ENCODE measurements at regions not wholly inside any gene's neighbourhood (a gene's known extent, or its start where the extent isn't known, plus 50 kb on each side); places are given as distances from the start of the nearest gene placed in this dataset.

DNA sequence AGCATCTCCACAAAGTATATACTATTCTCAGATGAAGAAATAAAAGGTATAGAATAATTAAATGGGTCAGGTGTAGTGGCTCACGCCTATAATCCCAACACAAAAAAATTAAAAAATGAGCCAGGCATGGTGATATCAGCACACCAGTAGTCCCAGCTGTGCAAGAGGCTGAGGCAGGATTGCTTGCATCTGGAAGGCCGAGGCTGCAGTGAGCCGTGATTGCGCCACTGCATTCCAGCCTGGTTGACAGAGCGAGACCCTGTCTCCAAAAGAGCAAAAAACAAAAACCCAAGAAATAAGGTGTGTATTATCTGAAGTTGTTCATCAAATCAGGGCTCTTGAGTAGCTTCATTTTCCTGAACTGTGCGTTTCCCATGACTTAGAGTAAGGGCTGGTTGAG, 83.2 kb upstream of the MYO10 start (continued):
- TF ChIP-seq, protein P1, sequence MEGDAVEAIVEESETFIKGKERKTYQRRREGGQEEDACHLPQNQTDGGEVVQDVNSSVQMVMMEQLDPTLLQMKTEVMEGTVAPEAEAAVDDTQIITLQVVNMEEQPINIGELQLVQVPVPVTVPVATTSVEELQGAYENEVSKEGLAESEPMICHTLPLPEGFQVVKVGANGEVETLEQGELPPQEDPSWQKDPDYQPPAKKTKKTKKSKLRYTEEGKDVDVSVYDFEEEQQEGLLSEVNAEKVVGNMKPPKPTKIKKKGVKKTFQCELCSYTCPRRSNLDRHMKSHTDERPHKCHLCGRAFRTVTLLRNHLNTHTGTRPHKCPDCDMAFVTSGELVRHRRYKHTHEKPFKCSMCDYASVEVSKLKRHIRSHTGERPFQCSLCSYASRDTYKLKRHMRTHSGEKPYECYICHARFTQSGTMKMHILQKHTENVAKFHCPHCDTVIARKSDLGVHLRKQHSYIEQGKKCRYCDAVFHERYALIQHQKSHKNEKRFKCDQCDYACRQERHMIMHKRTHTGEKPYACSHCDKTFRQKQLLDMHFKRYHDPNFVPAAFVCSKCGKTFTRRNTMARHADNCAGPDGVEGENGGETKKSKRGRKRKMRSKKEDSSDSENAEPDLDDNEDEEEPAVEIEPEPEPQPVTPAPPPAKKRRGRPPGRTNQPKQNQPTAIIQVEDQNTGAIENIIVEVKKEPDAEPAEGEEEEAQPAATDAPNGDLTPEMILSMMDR (IDR thresholded peaks at IDR 0.05) = no peak
- TF ChIP-seq TCF12 (IDR thresholded peaks at IDR 0.05) (no peak), FOSL2 (IDR thresholded peaks at IDR 0.05; ENCODE audit: borderline replicate concordance, low read depth) (no peak), FOXJ3 (CRISPR knock-in tag; IDR thresholded peaks at IDR 0.05) (no peak), YY1 (IDR thresholded peaks at IDR 0.05; ENCODE audit: low read depth) (no peak), EZH2phosphoT487 (IDR thresholded peaks at IDR 0.05; ENCODE audit: borderline replicate concordance, low read depth) (no peak)

DNA sequence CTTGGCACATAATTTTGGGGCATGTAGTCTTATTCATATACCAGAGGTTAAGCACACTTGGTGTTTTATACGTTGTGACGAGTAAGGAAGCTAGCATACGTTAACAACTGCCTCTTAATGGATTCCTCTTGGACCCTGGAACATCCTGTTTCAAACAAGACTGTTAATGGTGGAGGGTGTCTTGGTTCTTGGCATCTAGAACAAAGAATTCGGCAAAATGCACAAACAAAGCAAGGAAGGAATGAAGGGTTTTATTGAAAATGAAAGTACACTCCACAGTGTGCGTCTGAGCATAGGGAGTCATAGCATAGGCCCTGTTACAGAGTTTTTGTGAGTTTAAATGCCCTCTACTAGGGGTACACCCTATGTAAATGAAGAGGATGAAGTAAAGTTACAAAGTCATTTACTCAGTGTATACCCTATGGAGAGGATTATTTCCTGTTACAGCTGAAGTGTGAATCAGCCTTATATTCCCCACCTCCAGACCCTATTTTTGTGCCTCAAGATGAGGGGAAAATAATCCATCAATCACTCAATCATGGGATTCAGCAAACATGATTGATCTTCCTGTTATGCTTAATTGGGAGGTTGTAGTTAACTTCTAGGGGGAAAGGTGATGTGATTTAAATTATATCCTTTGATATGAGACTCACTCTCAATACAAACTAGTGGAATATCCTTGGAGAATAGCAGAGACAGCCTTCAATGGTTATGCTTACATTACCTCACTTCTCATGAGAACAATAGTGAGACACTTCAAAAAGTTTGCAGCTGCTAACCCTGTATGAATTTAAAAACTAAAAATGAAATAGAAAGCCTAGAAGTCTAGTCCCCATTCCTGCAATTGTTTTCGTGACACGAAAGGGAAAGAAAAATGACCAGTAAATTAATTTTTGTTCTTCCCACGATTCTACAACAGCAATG, 84.9 kb upstream of the MYO10 start:
- TF ChIP-seq SIN3A (IDR thresholded peaks at IDR 0.05; ENCODE audit: borderline replicate concordance, low read depth, low read length) = no peak
- no peak for TF ChIP-seq JUND (IDR thresholded peaks at IDR 0.05)
- TF ChIP-seq NFIC (IDR thresholded peaks at IDR 0.05; ENCODE audit: borderline replicate concordance) = no peak
- TF ChIP-seq, protein P2, sequence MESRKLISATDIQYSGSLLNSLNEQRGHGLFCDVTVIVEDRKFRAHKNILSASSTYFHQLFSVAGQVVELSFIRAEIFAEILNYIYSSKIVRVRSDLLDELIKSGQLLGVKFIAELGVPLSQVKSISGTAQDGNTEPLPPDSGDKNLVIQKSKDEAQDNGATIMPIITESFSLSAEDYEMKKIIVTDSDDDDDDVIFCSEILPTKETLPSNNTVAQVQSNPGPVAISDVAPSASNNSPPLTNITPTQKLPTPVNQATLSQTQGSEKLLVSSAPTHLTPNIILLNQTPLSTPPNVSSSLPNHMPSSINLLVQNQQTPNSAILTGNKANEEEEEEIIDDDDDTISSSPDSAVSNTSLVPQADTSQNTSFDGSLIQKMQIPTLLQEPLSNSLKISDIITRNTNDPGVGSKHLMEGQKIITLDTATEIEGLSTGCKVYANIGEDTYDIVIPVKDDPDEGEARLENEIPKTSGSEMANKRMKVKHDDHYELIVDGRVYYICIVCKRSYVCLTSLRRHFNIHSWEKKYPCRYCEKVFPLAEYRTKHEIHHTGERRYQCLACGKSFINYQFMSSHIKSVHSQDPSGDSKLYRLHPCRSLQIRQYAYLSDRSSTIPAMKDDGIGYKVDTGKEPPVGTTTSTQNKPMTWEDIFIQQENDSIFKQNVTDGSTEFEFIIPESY (IDR thresholded peaks at IDR 0.05; ENCODE audit: borderline replicate concordance, low read depth) = no peak
- TF ChIP-seq GATA2 (CRISPR knock-in tag; IDR thresholded peaks at IDR 0.05) = no peak
- TF ChIP-seq RCOR1 (IDR thresholded peaks at IDR 0.05; ENCODE audit: low read length) = no peak
- TF ChIP-seq RAD21 (IDR thresholded peaks at IDR 0.05; ENCODE audit: low read length) = no peak
- TF ChIP-seq GABPA (IDR thresholded peaks at IDR 0.05; ENCODE audit: low read depth) = no peak
- no peak for TF ChIP-seq EZH2phosphoT487 (IDR thresholded peaks at IDR 0.05; ENCODE audit: borderline replicate concordance, low read depth)
- TF ChIP-seq MEF2A (IDR thresholded peaks at IDR 0.05; ENCODE audit: borderline replicate concordance, low read depth) = no peak
- TF ChIP-seq, protein P3, sequence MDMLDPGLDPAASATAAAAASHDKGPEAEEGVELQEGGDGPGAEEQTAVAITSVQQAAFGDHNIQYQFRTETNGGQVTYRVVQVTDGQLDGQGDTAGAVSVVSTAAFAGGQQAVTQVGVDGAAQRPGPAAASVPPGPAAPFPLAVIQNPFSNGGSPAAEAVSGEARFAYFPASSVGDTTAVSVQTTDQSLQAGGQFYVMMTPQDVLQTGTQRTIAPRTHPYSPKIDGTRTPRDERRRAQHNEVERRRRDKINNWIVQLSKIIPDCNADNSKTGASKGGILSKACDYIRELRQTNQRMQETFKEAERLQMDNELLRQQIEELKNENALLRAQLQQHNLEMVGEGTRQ (IDR thresholded peaks at IDR 0.05; ENCODE audit: borderline replicate concordance, low read depth, low read length) = no peak
- TF ChIP-seq, protein P1 (IDR thresholded peaks at IDR 0.05) = no peak
- TF ChIP-seq TEAD4 (IDR thresholded peaks at IDR 0.05; ENCODE audit: borderline replicate concordance, insufficient read depth) = no peak
- TF ChIP-seq FOXM1 (IDR thresholded peaks at IDR 0.05; ENCODE audit: low read depth) = no peak
- TF ChIP-seq CHD2 (IDR thresholded peaks at IDR 0.05; ENCODE audit: low read length, partially characterized antibody) = no peak
- TF ChIP-seq, protein P4, sequence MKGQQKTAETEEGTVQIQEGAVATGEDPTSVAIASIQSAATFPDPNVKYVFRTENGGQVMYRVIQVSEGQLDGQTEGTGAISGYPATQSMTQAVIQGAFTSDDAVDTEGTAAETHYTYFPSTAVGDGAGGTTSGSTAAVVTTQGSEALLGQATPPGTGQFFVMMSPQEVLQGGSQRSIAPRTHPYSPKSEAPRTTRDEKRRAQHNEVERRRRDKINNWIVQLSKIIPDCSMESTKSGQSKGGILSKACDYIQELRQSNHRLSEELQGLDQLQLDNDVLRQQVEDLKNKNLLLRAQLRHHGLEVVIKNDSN (IDR thresholded peaks at IDR 0.05; ENCODE audit: borderline replicate concordance, low read depth) = no peak
- TF ChIP-seq, protein P5, sequence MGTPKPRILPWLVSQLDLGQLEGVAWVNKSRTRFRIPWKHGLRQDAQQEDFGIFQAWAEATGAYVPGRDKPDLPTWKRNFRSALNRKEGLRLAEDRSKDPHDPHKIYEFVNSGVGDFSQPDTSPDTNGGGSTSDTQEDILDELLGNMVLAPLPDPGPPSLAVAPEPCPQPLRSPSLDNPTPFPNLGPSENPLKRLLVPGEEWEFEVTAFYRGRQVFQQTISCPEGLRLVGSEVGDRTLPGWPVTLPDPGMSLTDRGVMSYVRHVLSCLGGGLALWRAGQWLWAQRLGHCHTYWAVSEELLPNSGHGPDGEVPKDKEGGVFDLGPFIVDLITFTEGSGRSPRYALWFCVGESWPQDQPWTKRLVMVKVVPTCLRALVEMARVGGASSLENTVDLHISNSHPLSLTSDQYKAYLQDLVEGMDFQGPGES (IDR thresholded peaks at IDR 0.05; ENCODE audit: low read depth, low read length) = no peak
- H4K20me1 ChIP-seq (ENCODE audit: insufficient read depth) = no peaks in the 10 kb centered on the region
- WGBS (ENCODE audit: low lambda C conversion rate) = 89% methylated on average over 8 of the region's 8 CpGs
- no peaks in the 10 kb centered on the region for H3K9me2 ChIP-seq
- H3K27me3 ChIP-seq (ENCODE audit: insufficient read depth) = no peaks in the 10 kb centered on the region
- H3K27ac ChIP-seq (ENCODE audit: low read depth in 2 of 2, low read length in 1 of 2) = peak overlapping the region; percentile 54 to 56
- no peaks in the 10 kb centered on the region for H3K9me3 ChIP-seq
- DNase-seq = no peak
- no peaks in the 10 kb centered on the region for H3K36me3 ChIP-seq (replicated peaks in 1 of 2; ENCODE audit: control insufficient read depth in 1 of 2, insufficient read depth in 2 of 2, low read length in 1 of 2)
- peak overlapping the region; percentile 65 for H2AFZ ChIP-seq (ENCODE audit: low read depth)
- 0 out of 2 replicates have a peak overlapping the region, but pooled peaks have one; percentile 33 for H3K4me2 ChIP-seq
- peaks cover 14% of the 10 kb centered on the region for H3F3A ChIP-seq (replicated peaks; ENCODE audit: insufficient read depth)
- no peak overlapping the region for H3K4me3 ChIP-seq (ENCODE audit: low read depth in 2 of 2, low read length in 1 of 2)
- H3K4me1 ChIP-seq (ENCODE audit: control insufficient read depth in 1 of 2, insufficient read depth in 2 of 2, low read depth in 1 of 2, low read length in 1 of 2) = peaks cover 4 to 13% of the 10 kb centered on the region in 2 experiments
- no peaks in the 10 kb centered on the region for H3K79me2 ChIP-seq (ENCODE audit: insufficient read depth)
- ChIA-PET POLR2A (no interaction called here), CTCF (interaction anchor here (1.0 kb wide), 1 partner anchor 169 kb away, joined by 3 read pairs; no protein-coding TSS in a partner anchor)
- H3K9ac ChIP-seq = no peak overlapping the region

Data from SK-N-SH (cell line).